ENCODE measurements at regions not wholly inside any gene's neighbourhood (a gene's known extent, or its start where the extent isn't known, plus 50 kb on each side); places are given as distances from the start of the nearest gene placed in this dataset.
"Not testable (repeated sequence)": the region's sequence is repeated elsewhere in the genome, so short reads cannot be mapped to it uniquely, and the experiment has no call there.

DNA sequence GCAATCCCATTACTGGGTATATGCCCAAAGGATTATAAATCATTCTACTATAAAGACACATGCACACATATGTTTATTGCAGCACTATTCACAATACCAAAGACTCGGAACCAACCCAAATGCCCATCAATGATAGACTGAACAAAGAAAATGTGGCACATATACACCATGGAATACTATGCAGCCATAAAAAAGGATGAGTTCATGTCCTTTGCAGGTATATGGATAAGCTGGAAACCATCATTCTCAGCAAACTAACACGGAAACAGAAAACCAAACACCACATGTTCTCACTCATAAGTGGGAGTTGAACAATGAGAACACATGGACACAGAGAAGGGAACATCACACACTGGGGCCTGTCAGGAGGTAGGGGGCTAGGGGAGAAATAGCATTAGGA lies 235.7 kb downstream of the PTN start:
- DNase-seq, result not testable (repeated sequence)

DNA sequence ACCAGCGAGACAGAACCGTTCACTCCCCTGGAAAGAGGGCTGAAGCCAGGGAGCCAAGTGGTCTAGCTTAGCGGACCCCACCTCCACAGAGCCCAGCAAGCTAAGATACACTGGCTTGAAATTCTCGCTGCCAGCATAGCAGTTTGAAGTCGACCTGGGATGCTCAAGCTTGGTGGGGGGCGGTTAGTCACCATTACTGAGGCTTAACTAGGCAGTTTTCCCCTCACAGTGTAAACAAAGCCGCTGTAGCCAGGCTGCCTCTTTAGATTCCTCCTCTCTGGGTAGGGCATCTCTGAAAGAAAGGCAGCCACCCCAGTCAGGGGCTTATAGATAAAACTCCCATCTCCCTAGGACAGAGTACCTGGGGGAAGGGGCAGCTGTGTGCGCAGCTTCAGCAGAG lies 235.1 kb downstream of the CHRM2 start:
- DNase-seq, result not testable (repeated sequence)

DNA sequence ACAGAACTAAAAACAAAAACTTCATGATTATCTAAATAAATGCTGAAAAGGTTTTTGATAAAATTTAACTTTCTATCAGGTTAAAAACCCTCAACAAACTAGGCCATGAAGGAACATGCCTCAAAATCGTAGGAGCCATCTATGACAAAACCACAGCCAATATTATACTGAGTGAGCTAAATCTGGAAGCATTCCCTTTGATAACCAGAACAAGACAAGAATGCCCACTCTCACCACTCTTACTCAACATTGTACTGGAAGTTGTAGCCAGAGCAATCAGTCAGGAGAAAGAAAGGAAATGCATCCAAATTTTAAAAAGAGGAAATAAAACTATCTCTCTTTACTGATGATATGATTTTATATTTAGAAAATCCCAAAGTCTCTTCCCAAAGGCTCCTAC lies 228.7 kb downstream of the CHRM2 start:
- DNase-seq, result no peak

DNA sequence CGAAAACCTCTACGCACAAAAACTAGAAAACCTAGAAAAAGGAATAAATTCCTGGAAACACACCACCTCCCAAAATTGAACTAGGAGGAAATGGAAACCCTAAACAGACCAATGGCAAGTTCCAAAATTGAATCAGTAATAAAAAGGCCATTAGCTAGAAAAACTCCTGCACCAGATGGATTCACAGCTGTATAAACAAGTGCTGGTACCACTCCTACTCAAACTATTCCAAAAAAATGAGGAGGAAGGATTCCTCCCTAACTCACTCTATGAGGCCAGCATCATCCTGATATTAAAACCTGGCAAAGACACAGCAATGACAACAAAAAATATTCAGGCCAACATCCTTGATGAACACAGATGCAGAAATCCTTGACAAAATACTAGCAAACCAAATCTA lies 228.2 kb downstream of the CHRM2 start:
- DNase-seq, result no peak

DNA sequence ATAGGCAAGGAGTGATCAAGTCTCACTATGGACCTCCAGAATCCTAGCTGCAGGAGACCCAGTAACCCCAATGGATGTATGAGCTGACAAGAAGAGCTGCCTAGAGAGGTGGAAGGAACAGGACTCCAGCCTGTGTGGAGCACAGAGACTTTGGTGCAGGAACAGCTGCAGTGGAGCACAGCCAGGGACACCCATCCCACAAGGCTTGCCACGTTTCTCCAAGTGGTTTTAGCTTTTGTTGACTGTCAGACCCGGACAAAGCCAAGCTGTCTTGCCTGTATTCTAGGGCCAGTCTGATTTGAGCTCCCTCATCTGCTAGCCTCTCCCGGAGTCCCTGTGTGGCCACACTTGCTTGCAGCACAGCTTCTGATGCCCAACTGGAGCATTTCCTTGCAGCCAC lies 224.7 kb downstream of the CHRM2 start:
- no peak for DNase-seq

DNA sequence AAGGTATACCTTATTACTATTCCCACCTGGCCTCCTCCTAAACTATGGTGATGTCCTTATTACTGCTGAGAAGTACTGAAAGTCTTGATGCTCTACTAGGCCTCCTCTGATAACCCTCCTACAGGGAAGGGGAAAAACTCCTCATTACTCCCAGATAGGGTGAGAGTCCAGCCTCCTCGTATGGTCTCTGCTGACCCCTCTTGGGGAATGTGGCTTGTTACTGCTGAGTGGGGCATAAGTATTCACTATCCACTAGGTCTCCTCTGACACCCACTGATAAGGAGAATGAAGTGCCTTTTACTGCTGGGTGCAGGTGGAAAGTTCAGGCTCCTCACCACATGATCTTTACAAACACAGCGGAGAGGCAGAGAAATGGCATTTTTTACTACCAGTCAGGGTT lies 222.9 kb downstream of the CHRM2 start:
- DNase-seq, result no peak

DNA sequence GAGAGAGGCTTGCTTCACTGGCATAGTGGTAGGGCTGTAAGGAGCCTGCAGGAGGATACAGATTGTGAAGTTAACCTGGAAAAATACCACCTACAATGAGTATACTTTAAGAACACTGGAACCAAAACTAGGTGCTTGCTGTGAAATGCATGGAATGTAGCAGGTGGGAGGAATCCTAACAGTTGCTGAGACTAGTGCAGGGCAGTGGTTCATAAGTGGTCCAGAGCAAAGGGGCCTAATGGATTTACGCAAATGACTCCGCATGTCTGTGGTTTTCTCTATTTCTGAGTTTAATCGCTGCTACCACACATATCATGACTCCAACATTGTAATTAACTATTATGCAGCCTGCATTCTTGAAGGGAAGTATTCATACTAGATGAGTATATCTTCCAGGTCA lies 218.4 kb downstream of the CHRM2 start:
- no peak for DNase-seq

DNA sequence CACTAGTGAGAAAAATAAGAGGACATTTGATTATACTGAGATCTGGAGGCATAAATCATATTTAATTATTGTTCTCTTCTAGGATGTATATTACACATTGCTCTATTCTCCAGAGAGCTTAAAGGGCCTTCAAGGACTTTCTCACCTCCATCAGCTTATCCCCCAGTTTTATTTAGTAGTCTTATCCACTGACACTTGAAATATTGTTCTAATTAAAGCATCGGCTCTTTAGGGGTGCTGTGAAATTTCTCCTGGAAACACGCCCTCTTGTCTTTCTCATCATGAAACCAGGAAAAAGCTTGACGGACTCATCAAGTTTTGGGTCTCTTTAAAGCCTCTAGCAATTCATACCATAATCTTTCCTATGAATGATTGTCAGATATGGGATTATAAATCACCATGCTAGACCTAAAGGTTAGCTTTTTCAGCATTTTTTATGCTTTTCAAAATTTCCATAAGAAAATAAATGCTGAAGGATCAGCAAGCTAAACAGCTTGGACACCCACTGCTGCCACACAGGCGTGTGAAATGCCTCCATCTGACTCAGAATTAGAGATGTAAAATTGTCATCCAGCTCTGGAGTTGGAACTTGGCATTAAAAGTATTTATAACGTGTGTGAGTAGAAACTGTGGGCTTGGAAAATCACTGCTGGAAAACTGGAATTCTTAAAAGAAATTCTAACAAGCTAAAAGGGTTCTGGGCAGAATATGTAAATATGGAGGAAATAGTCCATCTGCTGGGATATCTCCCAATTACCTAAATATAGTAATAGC lies 216.3 kb downstream of the CHRM2 start:
- DNase-seq, result no peak

DNA sequence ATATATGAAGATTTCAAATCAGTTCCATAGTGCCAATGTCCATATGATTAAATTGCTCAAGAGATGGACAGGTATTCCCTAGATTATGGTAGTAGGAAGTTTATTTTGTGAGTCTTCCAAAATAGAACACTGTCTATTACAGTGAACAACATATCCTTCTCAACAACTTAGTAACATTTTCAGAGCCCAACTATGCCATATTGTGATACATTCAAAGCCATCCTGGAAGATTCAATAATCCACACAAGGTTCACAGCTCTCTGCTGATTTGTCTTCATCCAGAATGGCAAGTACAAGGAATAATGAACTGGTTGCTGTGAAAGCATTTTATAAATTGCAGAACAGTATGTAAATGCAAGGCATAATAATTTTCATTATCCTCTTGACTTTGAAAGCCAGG lies 213.9 kb downstream of the CHRM2 start:
- DNase-seq, result no peak

DNA sequence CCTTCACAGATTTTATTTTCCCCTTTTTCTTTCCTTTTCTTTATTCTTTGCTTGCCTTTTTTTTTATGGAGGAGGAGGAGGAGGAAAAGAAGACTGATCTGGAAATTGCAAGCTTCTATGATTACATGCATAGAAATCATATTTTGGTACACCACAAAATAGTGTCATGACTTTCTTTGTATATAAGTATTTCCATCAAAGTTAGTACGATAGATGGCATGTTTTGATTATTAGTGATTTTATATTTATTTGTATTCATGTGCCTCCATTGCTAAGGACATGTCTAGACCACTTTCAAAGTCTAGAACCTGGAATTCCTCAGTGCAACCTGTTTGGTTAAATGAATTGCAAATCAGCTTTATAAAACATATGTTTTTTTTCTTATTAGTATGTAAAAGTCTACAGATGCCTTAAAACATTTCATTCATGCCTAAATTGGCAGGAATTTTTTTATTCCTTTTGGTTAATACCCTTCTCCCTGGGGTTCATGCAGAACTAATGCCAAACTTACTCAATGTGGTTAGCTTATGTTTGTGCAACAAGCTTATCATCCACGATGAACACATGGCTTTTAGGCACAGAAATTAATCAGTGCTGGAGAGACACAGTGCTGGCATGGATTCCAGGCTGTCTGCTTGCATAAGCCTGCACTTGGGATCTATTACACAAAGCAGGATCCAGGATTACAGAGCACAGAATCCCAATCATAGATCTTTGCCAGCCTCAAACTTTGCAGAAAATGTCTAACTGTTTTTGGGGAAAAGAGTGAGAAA lies 213.1 kb downstream of the CHRM2 start:
- DNase-seq, result no peak

DNA sequence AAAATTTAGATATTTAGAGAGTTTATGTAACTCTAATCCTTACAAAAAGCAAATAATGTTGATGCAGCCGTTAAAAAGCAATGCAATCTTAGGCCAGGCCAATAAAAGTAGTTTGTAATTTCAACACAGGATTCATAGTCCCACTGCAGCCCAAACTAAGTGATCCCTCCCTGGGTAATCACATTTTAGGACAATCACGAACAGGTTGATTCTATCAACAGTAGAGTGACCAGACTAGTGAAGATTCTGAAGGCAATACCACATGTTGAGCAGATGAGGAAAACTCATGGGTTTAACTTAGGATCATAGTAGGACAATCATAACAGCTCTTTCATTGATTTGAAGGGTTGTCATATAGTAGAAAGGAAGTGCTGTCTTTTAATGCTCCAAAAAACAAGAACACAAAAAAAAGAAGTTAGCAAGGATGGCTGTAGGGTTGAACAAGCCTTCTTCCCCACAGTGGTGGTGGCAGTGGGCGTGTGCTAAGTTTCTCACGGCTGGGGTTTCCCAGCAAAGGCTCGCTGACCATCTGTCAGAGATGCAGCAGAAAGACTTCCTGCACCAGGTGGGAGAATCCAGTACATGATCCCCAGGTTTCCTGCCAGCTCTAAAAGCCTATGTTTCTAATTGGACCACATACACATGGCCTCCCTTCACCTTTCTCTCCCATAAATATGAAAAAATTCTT lies 212.2 kb downstream of the CHRM2 start:
- no peak for DNase-seq

DNA sequence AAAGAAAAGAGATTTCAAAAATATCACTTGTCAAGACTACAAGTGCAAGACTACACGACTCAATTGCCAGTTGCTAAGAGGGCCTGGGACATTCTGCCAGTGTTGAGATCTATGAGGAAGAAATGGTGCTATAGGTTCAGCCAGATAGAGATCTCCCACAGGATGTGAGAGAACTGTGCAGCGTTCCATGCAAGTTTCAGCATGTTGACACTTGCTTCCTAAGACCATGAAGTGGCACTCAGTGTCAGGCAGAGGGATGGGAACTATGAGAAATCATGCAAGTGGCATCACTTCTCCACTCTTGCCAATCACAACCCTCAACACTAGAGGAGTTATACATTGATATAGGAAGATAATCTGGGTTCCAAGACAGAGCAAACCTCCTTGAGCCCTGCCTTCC lies 210.3 kb downstream of the CHRM2 start:
- DNase-seq, result no peak

DNA sequence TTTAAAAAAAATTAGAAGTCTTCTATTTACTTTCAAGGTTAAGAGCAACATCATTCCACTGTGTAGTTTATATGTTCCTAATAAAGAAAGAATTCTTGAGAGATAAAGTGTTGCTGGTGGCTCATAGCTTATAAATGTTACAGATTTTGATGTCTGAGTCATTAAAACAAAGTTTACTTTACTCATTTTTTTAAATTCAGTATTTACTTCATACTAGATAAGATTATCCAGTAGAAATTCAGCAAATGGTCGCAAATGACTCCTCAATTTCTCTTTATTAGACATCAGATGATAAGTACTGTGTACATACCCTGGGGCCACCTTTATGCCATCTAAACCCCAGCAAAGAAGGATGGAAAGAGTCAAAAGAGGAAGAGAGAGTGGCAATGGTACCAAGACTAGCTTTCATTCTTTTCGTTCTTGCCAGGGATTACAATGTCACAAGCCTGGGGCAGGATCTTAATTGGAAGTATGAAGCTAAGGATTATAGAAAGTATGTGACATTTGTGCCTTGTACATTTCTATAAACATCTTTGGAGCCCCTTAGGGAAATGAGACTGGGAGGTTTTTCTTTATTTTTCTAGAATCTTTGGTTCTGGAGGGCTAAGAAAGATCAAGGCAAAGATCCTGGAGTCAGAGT lies 206.1 kb downstream of the CHRM2 start:
- DNase-seq, result no peak

DNA sequence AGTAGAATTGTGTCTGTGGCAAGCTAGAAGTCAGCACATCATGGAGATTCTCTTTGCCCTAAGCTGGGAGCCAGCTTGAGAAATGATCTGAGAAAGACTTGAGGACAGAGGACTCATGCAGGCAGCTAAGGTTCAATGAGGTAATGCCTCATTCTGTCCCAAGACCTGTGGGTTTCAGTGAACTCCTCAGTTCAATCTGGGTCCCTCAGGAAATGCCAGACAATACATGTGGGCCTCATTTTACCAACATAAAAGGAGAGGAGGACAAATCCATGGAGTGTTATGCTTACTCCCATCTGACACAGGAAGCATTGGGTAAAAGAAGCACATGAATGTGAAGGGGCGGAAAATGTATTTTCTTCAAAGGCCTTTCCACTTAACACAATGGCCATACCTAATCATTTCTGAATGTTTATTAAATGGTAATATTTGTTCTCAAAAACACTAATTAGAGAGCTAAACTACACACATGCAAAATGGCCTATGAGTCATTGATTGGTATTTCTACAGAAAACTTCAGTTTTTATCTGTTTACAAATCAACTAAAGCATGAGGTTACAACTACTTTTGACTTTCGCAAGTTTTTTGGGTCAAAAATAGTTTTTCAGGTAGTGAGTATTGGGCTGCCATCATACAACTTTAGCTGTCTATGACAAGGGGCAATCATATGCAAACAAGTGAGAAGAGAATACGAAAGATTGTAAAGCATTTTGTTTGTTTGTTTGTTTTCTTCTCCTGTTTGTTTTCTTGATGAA lies 205.3 kb downstream of the CHRM2 start:
- no peak for DNase-seq
